Smooth muscle cell (in vitro differentiated cells): ENCODE measurements at regions not wholly inside any gene's neighbourhood (a gene's known extent, or its start where the extent isn't known, plus 50 kb on each side); places are given as distances from the start of the nearest gene placed in this dataset.
"Not testable (repeated sequence)": the region's sequence is repeated elsewhere in the genome, so short reads cannot be mapped to it uniquely, and the experiment has no call there.

Source experiments
- DNase-seq: peaks from one replicate; lab custom pipeline; 2025; ENCODE audit not compliant: unreplicated experiment; lab: John Stamatoyannopoulos, UW
- H2AFZ ChIP-seq: fragments of 200-600 bp; sonication (generic); 2 replicates; pipeline ENCODE4 v1.6.0; 2016; ENCODE audit warnings: antibody characterized with exemption, low read depth, mild to moderate bottlenecking
- H3F3A ChIP-seq: fragments of 200-600 bp; sonication (generic); 2 replicates; pipeline ENCODE4 v1.6.0; 2017; ENCODE audit warnings: antibody characterized with exemption, low read depth
- H3K27ac ChIP-seq: fragments of 200-600 bp; sonication (generic); 2 replicates; pipeline ENCODE4 v1.5.1; 2016; ENCODE audit warnings: low read depth, mild to moderate bottlenecking
- H3K27me3 ChIP-seq: fragments of 200-600 bp; sonication (generic); 2 replicates; pipeline ENCODE4 v1.6.1; 2016; ENCODE audit warnings: low read depth, mild to moderate bottlenecking
- H3K36me3 ChIP-seq: fragments of 200-600 bp; sonication (generic); 2 replicates; pipeline ENCODE4 v1.5.1; 2016; ENCODE audit warnings: low read depth
- H3K4me1 ChIP-seq: fragments of 200-600 bp; sonication (generic); 2 replicates; pipeline ENCODE4 v1.5.1; 2016; ENCODE audit warnings: low read depth
- H3K4me2 ChIP-seq: fragments of 200-600 bp; sonication (generic); 2 replicates; pipeline ENCODE4 v1.6.0; 2016; ENCODE audit warnings: mild to moderate bottlenecking
- H3K4me3 ChIP-seq: fragments of 200-600 bp; sonication (generic); 2 replicates; pipeline ENCODE4 v1.5.1; 2016; ENCODE audit warnings: mild to moderate bottlenecking
- H3K79me2 ChIP-seq: fragments of 200-600 bp; sonication (generic); 2 replicates; pipeline ENCODE4 v1.6.0; 2016; ENCODE audit warnings: low read depth, mild to moderate bottlenecking
- H3K9ac ChIP-seq: fragments of 200-600 bp; sonication (generic); 2 replicates; pipeline ENCODE4 v1.6.0; 2016; ENCODE audit warnings: low read depth
- H3K9me3 ChIP-seq: fragments of 200-600 bp; sonication (generic); replicated peaks from 2 replicates; pipeline ENCODE4 v1.5.1; 2016; ENCODE audit warnings: low read depth
- H4K20me1 ChIP-seq: fragments of 200-600 bp; sonication (generic); 2 replicates; pipeline ENCODE4 v1.6.0; 2016; ENCODE audit warnings: low read depth
- CTCF ChIP-seq: fragments of 200-600 bp; sonication (generic); IDR thresholded peaks from 2 replicates; pipeline ENCODE4 v1.5.1; 2017; ENCODE audit warnings: borderline replicate concordance, mild to moderate bottlenecking, antibody characterized with exemption; ENCODE audit not compliant: insufficient read depth, poor library complexity, severe bottlenecking
- WGBS: methylation state at CpG from one replicate; pipeline ENCODE4 v1.1.7; 2016; ENCODE audit warnings: low lambda C conversion rate; 5-methylcytosine and 5-hydroxymethylcytosine counted together

GRCh38 chr1:120951100-120951499, 61.5 kb downstream of the PPIAL4A start:
- H3K9ac ChIP-seq, H3K9me3 ChIP-seq, H3F3A ChIP-seq, DNase-seq, H3K4me1 ChIP-seq, H4K20me1 ChIP-seq, H3K27me3 ChIP-seq, H3K27ac ChIP-seq, H3K4me3 ChIP-seq, H3K4me2 ChIP-seq, H3K36me3 ChIP-seq, H3K79me2 ChIP-seq, H2AFZ ChIP-seq: not testable (repeated sequence)
- 59% methylated on average over 4 of the region's 4 CpGs for WGBS

- 94% methylated on average over 28 of the region's 38 CpGs for WGBS
- DNase-seq, result not testable (repeated sequence)
Measured at GRCh38 chr1:120952207-120952870, 62.8 kb downstream of the PPIAL4A start.

GRCh38 chr1:120952871-120953265, 63.3 kb downstream of the PPIAL4A start:
- H4K20me1 ChIP-seq, H3K79me2 ChIP-seq, DNase-seq, H3K9ac ChIP-seq, H3K4me2 ChIP-seq, H3K36me3 ChIP-seq, H3K27ac ChIP-seq, H3K4me3 ChIP-seq, H2AFZ ChIP-seq, H3K27me3 ChIP-seq, H3F3A ChIP-seq, H3K4me1 ChIP-seq, H3K9me3 ChIP-seq: not testable (repeated sequence)
- WGBS, result 100% methylated on average over 2 of the region's 19 CpGs

More at GRCh38 chr1:120952207-120952870, 62.8 kb downstream of the PPIAL4A start:
- not testable (repeated sequence) for H3K4me2 ChIP-seq, H3K27ac ChIP-seq, H3K79me2 ChIP-seq, H3K27me3 ChIP-seq, H3K4me3 ChIP-seq, H3F3A ChIP-seq, H3K9me3 ChIP-seq, H3K4me1 ChIP-seq, H3K9ac ChIP-seq, H4K20me1 ChIP-seq, H2AFZ ChIP-seq, H3K36me3 ChIP-seq

DNA sequence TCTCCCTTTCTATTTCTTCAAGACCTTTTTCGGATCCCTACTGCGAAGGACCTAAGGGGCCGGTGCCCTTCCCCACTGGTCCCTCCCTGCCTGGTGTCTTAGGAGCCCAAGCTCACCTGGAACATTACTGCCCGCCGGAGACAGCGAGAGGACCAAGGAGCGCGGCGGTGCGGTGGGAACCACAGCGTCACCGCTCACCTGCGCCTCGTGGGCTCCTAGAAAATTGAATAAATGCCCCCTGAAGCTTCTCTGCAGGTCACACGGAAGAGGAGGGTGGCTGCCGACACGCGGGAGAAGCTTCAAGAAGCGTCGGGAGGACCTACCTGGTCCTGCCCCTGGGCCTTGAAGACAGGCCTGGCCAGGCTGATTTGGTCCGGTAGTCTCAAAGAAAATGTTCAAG, 65.2 kb downstream of the PPIAL4A start:
- H2AFZ ChIP-seq, result no peak overlapping the region
- no peak overlapping the region for H3K27ac ChIP-seq
- H4K20me1 ChIP-seq, result no peaks in the 10 kb centered on the region
- H3K9ac ChIP-seq, result no peak overlapping the region
- 87% methylated on average over 21 of the region's 21 CpGs for WGBS
- no peak overlapping the region for H3K4me3 ChIP-seq
- no peak overlapping the region for H3K4me2 ChIP-seq
- H3F3A ChIP-seq, result no peaks in the 10 kb centered on the region
- H3K27me3 ChIP-seq, result no peaks in the 10 kb centered on the region
- H3K9me3 ChIP-seq, result no peaks in the 10 kb centered on the region
- no peaks in the 10 kb centered on the region for H3K79me2 ChIP-seq
- H3K36me3 ChIP-seq, result no peaks in the 10 kb centered on the region
- DNase-seq, result no peak
- TF ChIP-seq CTCF, result no peak
- H3K4me1 ChIP-seq, result no peaks in the 10 kb centered on the region

DNA sequence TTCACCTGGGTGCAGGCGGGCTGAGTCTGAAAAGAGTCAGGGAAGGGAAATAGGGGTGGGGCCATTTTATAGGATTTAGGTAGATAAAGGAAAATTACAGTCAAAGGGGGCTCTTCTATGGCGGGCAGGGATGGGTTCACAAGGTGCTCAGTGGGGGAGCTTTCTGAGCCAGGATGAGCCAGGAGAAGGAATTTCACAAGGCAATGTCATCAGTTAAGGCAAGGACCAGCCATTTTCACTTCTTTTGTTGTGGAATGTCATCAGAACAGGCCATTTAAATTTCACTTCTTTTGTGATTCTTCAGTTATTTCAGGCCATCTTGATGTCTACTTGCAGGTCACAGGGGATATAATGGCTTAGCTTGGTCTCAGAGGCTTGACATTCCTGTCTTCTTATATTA, 66.4 kb downstream of the PPIAL4A start:
- not testable (repeated sequence) for H3K9me3 ChIP-seq, H4K20me1 ChIP-seq, H3K79me2 ChIP-seq, H3K27me3 ChIP-seq, H3K4me1 ChIP-seq, H3K4me2 ChIP-seq, H3K4me3 ChIP-seq, H3K36me3 ChIP-seq, H3K27ac ChIP-seq, H3F3A ChIP-seq, H2AFZ ChIP-seq, H3K9ac ChIP-seq, DNase-seq
- 12% methylated on average over 2 of the region's 2 CpGs for WGBS

- H4K20me1 ChIP-seq, H3K4me3 ChIP-seq, H3K4me2 ChIP-seq, DNase-seq, H3F3A ChIP-seq, H3K4me1 ChIP-seq, H3K79me2 ChIP-seq, H2AFZ ChIP-seq, H3K27ac ChIP-seq, H3K9me3 ChIP-seq, H3K27me3 ChIP-seq, H3K9ac ChIP-seq, H3K36me3 ChIP-seq: not testable (repeated sequence)
- WGBS, result 67% methylated on average over 1 of the region's 5 CpGs
Measured at GRCh38 chr1:120966018-120966417, 76.4 kb downstream of the PPIAL4A start.

- not testable (repeated sequence) for H3K9ac ChIP-seq, H3K27ac ChIP-seq, H3F3A ChIP-seq, H3K4me2 ChIP-seq, H2AFZ ChIP-seq, H3K27me3 ChIP-seq, H3K9me3 ChIP-seq, H3K79me2 ChIP-seq, H3K36me3 ChIP-seq, H3K4me3 ChIP-seq, DNase-seq, H4K20me1 ChIP-seq, H3K4me1 ChIP-seq
- 33% methylated on average over 2 of the region's 2 CpGs for WGBS
Measured at GRCh38 chr1:120972863-120973262, 83.3 kb downstream of the PPIAL4A start.

GRCh38 chr1:120973836-120974235, 84.3 kb downstream of the PPIAL4A start:
- not testable (repeated sequence) for H3K27ac ChIP-seq, H2AFZ ChIP-seq, H3F3A ChIP-seq, H3K4me1 ChIP-seq, H4K20me1 ChIP-seq, H3K9ac ChIP-seq, H3K27me3 ChIP-seq, H3K79me2 ChIP-seq, H3K4me2 ChIP-seq, H3K36me3 ChIP-seq, H3K9me3 ChIP-seq, H3K4me3 ChIP-seq, DNase-seq
- WGBS, result 93% methylated on average over 4 of the region's 4 CpGs
